ENCODE measurements at regions not wholly inside any gene's neighbourhood (a gene's known extent, or its start where the extent isn't known, plus 50 kb on each side); places are given as distances from the start of the nearest gene placed in this dataset.

DNA sequence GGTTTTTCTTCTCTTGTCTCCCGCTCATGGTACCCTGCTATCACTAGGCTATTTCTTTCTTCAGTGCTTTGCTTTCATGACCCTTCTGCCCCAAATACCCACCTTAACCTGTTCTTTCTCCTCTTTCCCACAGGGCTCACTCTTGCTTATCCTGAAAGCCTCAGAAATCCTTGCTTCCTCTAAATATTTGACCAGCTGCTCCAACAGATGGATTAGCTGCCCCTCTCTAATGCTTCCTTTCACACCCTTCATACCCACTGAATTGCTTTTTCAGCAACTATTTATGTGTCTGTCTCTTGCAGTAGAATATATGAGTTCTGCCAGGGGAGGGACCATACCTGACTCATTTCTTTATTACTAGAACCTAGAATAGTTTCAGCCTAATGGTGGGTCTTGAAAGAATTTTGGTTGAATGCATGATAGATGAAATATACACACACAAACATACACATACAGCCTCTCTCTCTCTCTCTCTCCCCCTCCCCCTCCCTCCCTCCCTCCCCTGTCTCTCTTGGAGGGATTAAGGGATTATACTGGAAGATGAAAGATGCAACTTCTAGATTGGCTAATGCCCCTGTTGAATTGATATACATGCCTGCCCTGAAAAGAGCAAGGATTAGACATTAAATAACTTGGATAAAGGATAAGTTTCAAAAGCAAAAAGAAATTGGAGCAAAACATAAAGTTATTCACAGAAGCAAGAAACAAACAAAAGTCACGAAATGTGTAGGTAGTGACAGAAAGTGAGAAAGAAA is 95.0 kb upstream of the GADL1 start:
- intact Hi-C loops (cut with DNase I): no loop called here
- TF ChIP-seq POLR2A (IDR thresholded peaks at IDR 0.05): no peak
- TF ChIP-seq, protein P1, sequence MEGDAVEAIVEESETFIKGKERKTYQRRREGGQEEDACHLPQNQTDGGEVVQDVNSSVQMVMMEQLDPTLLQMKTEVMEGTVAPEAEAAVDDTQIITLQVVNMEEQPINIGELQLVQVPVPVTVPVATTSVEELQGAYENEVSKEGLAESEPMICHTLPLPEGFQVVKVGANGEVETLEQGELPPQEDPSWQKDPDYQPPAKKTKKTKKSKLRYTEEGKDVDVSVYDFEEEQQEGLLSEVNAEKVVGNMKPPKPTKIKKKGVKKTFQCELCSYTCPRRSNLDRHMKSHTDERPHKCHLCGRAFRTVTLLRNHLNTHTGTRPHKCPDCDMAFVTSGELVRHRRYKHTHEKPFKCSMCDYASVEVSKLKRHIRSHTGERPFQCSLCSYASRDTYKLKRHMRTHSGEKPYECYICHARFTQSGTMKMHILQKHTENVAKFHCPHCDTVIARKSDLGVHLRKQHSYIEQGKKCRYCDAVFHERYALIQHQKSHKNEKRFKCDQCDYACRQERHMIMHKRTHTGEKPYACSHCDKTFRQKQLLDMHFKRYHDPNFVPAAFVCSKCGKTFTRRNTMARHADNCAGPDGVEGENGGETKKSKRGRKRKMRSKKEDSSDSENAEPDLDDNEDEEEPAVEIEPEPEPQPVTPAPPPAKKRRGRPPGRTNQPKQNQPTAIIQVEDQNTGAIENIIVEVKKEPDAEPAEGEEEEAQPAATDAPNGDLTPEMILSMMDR (IDR thresholded peaks at IDR 0.05): no peak
- TF ChIP-seq POLR2AphosphoS5 (IDR thresholded peaks at IDR 0.05): no peak
- no peaks in the 10 kb centered on the region for H3K36me3 ChIP-seq

DNA sequence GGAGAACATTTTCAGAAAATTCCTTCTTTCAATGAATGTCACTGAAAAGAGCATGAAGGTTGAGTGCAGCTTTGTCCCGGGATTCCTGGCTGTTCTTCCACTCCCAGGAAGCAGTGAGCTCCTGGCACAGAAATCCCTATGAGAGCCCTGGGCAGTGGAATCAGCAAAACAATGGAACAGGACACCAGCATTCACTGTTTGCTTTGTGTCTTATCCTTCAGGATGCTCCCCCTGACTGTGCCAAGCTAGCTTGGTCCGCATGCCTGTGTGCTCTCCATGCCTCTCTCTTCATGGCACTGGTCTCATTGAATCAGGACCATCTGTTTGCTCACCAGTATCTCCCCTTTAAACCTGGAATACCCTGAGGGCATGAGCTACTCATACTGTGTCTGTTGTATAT is 102.0 kb upstream of the GADL1 start:
- no peaks in the 10 kb centered on the region for H3K9me3 ChIP-seq
- no peaks in the 10 kb centered on the region for H3K27me3 ChIP-seq (replicated peaks; ENCODE audit: insufficient read depth)
- TF ChIP-seq POLR2AphosphoS5 (IDR thresholded peaks at IDR 0.05): no peak
- TF ChIP-seq, protein P1 (IDR thresholded peaks at IDR 0.05): no peak
- TF ChIP-seq POLR2A (IDR thresholded peaks at IDR 0.05): no peak
- H3K27ac ChIP-seq: no peak overlapping the region
- H3K4me3 ChIP-seq: no peak overlapping the region
- intact Hi-C loops (cut with DNase I): no loop called here
- H3K36me3 ChIP-seq: no peaks in the 10 kb centered on the region
- WGBS: 36% methylated on average over 2 of the region's 2 CpGs
- H3K4me1 ChIP-seq (replicated peaks): no peaks in the 10 kb centered on the region
- DNase-seq (ENCODE audit: low spot score): no peak

More for the DNA sequence above, 95.0 kb upstream of the GADL1 start:
- WGBS: 89% methylated on average over 2 of the region's 2 CpGs
- H3K9me3 ChIP-seq: no peaks in the 10 kb centered on the region
- H3K4me3 ChIP-seq: no peak overlapping the region
- H3K4me1 ChIP-seq (replicated peaks): no peaks in the 10 kb centered on the region
- no peaks in the 10 kb centered on the region for H3K27me3 ChIP-seq (replicated peaks; ENCODE audit: insufficient read depth)
- DNase-seq (ENCODE audit: low spot score): no peak
- no peak overlapping the region for H3K27ac ChIP-seq

DNA sequence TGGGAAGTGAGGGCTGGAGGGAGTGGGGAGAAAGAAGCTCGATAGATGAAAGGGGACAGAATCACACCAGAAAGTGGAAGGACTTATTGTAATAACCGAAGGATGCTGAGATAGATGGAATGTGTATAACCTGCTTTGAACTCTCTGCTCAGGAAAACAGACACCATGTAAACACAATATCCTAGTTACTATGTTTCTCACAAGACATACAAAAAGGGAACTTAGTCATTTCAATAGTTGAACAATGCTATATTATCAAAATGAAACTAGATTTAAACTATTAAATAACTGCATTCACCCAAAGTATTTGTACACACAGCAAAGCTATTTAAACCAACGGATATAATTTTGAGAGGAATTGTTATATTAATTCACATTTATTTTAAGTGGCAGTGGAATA is 108.3 kb upstream of the GADL1 start:
- Histone ChIP-seq H3K4me1 (replicated peaks) (no peaks in the 10 kb centered on the region), H3K36me3 (no peaks in the 10 kb centered on the region), H3K27ac (no peak overlapping the region), H3K4me3 (no peak overlapping the region), H3K9me3 (no peaks in the 10 kb centered on the region), H3K27me3 (replicated peaks; ENCODE audit: insufficient read depth) (no peaks in the 10 kb centered on the region)
- WGBS: 59% methylated on average over 3 of the region's 3 CpGs
- DNase-seq (ENCODE audit: low spot score): no peak
- intact Hi-C loops (cut with DNase I): no loop called here
- TF ChIP-seq POLR2AphosphoS5 (IDR thresholded peaks at IDR 0.05) (no peak), POLR2A (IDR thresholded peaks at IDR 0.05) (no peak)
- TF ChIP-seq, protein P1 (IDR thresholded peaks at IDR 0.05): no peak

DNA sequence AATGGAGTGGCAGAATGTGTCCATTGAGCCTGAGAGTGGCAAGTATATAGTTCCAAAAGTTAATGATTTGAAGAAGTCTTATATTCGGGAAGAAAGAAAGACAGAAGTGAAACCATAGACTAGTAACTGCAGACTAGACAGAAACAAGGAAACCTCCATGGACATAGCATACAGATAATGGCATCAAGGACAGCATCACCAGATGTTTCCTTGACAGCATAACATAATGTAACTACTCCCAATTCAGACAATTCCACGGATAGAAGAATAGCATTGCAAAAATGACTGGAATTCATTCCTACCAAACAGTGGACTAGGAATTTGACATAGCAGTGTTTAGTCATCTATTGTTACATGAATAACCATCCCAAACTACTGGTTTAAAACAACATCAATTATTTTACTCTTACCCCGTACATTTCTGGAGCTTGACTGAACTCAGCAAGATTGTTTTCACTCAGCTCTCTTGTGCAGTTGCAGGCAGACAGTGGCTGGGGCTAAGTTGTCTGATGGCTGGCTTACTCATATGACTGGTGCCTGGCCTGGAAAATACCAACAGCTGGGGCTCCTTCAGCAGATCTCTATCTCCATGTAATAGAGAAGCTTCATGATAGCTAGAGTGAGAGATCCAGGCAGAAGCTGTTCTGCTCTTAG is 109.7 kb upstream of the GADL1 start:
- Histone ChIP-seq H3K27ac (no peak overlapping the region), H3K27me3 (replicated peaks; ENCODE audit: insufficient read depth) (no peaks in the 10 kb centered on the region), H3K36me3 (no peaks in the 10 kb centered on the region), H3K4me3 (no peak overlapping the region), H3K9me3 (no peaks in the 10 kb centered on the region), H3K4me1 (replicated peaks) (no peaks in the 10 kb centered on the region)
- intact Hi-C loops (cut with DNase I): no loop called here
- 58% methylated on average over 3 of the region's 3 CpGs for WGBS
- TF ChIP-seq POLR2A (IDR thresholded peaks at IDR 0.05) (no peak), POLR2AphosphoS5 (IDR thresholded peaks at IDR 0.05) (no peak)
- TF ChIP-seq, protein P1 (IDR thresholded peaks at IDR 0.05): no peak
- DNase-seq (ENCODE audit: low spot score): no peak

DNA sequence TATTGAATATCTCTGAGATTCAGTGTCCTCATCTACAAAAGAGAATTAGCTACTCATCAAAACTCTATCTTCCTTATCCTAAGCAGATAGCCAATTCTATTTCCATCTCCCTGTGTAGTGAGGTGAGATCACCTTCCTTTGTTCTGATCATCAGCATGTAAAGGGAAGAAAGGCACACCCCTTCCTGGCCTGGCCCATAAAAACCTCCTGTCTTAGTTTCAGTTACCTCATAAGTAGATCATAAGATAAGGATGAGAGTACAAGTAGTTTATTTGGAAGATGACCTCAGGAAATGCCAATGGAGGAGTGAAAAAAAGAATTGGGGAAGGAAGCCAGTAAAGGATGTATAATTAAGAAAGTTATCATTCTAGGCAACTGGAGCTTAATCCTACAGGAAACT is 114.5 kb upstream of the GADL1 start:
- no peak overlapping the region for H3K27ac ChIP-seq
- intact Hi-C loops (cut with DNase I): no loop called here
- no peaks in the 10 kb centered on the region for H3K27me3 ChIP-seq (replicated peaks; ENCODE audit: insufficient read depth)
- no peak for DNase-seq (ENCODE audit: low spot score)
- no peaks in the 10 kb centered on the region for H3K36me3 ChIP-seq
- no peak overlapping the region for H3K4me3 ChIP-seq
- H3K4me1 ChIP-seq (replicated peaks): no peaks in the 10 kb centered on the region
- H3K9me3 ChIP-seq: no peaks in the 10 kb centered on the region
- TF ChIP-seq, protein P1 (IDR thresholded peaks at IDR 0.05): no peak
- TF ChIP-seq POLR2AphosphoS5 (IDR thresholded peaks at IDR 0.05): no peak

All from prostate gland (tissue), 2 donors.